ENCODE measurements at regions not wholly inside any gene's neighbourhood (a gene's known extent, or its start where the extent isn't known, plus 50 kb on each side); places are given as distances from the start of the nearest gene placed in this dataset.

- TF ChIP-seq CTCF (IDR thresholded peaks at IDR 0.05) (no peak), POLR2AphosphoS5 (IDR thresholded peaks at IDR 0.05) (no peak), POLR2A (IDR thresholded peaks at IDR 0.05) (no peak)
Observed at GRCh38 chr2:15845294-15845693, 95.1 kb upstream of the MYCN start.
